Psoas muscle (tissue), 7 donors: ENCODE measurements at regions not wholly inside any gene's neighbourhood (a gene's known extent, or its start where the extent isn't known, plus 50 kb on each side); places are given as distances from the start of the nearest gene placed in this dataset.

Experiments
- ATAC-seq, 4 donors: fragments of 200-7000 bp; cut with Tn5 transposase; one replicate each; pipeline ENCODE4 v1.9.1; 2020; ENCODE audit warnings: moderate library complexity in 3 of 4, mild to moderate bottlenecking in 2 of 4
- DNase-seq, 2 donors: peaks; one replicate each; pipeline ENCODE4 v3.0.0-alpha.2; 2020
- H3K27ac ChIP-seq: fragments of 200-600 bp; one replicate; pipeline ENCODE4 v1.8.0; 2022
- H3K27me3 ChIP-seq, 3 donors: fragments of 200-600 bp in 1 of 3; one replicate each; pipeline versions ENCODE4 v1.6.1 to v1.8.0; 2013 to 2022; ENCODE audit warnings: low read length in 2 of 3, mild to moderate bottlenecking in 2 of 3, moderate library complexity in 1 of 3; ENCODE audit not compliant: insufficient read depth in 3 of 3
- H3K36me3 ChIP-seq, 2 donors: fragments of 200-600 bp in 1 of 2; one replicate each; pipeline versions ENCODE4 v1.6.1 to v1.8.0; 2013 to 2022; ENCODE audit warnings: low read depth in 1 of 2, mild to moderate bottlenecking in 1 of 2, moderate library complexity in 1 of 2; ENCODE audit not compliant: insufficient read depth in 1 of 2
- H3K4me1 ChIP-seq: fragments of 200-600 bp; one replicate; pipeline ENCODE4 v1.8.0; 2022
- H3K4me3 ChIP-seq: fragments of 200-600 bp; one replicate; pipeline ENCODE4 v1.8.0; 2022; ENCODE audit warnings: mild to moderate bottlenecking
- H3K9me3 ChIP-seq: fragments of 200-600 bp; one replicate; pipeline ENCODE4 v1.8.0; 2022
- WGBS, 3 donors: extraction: QIAGEN DNeasy Blood & Tissue Kit; methylation state at CpG; one replicate each; pipeline versions ENCODE4 v1.1.6 to v1.1.7; 2013; 5-methylcytosine and 5-hydroxymethylcytosine counted together
- intact Hi-C, 2 donors: fragments of 100-400 bp; cut with DNase I; formaldehyde crosslinking; loops; one replicate each; pipeline versions ENCODE4 v1.11.0 to v1.14.2; 2022
- TF ChIP-seq, protein P1 (sequence below): fragments of 200-600 bp; IDR thresholded peaks from one replicate; pipeline ENCODE4 v1.8.0; 2022; ENCODE audit warnings: antibody characterized with exemption
- donor health status: healthy with polysubstance abuse.
- donor health status: DM: no; HTN: no; CAD: no; lungs with moderate emphysema.
- donor health status: Bipolar disorder and iron deficiency.
- donor health status: healthy.
- donor health status: DM: yes; HTN: yes; CAD: no.
- donor health status: DM: no; HTN: no; CAD: no.
- donor health status: DM: yes; HTN: yes; CAD: no.

DNA sequence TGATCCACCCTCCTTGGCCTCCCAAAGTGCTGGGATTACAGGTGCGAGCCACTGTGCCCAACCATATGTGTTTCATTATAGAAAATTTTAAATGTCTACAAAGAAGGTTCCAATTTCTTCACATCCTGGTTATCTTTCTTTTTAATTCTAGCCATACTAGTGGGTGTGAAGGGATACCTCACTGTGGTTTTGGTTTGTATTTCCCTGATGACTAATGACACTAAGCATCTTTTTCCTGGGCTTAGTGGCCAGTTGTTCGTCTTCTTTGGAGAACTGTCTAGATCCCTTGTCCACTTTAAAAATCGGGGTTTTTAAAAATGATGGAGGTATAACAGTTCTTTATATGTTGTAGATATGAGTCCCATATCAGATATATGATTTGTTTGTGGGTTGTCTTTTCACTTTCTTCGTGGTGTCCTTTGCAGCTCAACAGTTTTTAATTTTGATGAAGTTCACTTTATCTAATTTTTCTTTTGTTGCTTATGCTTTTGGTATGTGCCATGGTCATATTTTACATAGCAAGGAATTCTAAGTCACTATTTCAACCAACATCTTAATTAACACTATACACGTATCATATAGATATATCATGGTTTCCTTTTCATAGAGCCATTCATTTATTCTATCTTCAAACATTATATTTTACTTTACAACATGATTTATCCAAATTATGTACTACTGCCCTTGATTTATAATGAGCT, 135.0 kb upstream of the RIOK3 start:
- H3K36me3 ChIP-seq: no peaks in the 10 kb centered on the region
- no peaks in the 10 kb centered on the region for H3K4me1 ChIP-seq
- DNase-seq: no peak
- H3K4me3 ChIP-seq: no peak overlapping the region
- H3K27me3 ChIP-seq: no peaks in the 10 kb centered on the region
- no peaks in the 10 kb centered on the region for H3K9me3 ChIP-seq
- H3K27ac ChIP-seq: no peak overlapping the region
- intact Hi-C loops: no loop called here
- TF ChIP-seq, protein P1, sequence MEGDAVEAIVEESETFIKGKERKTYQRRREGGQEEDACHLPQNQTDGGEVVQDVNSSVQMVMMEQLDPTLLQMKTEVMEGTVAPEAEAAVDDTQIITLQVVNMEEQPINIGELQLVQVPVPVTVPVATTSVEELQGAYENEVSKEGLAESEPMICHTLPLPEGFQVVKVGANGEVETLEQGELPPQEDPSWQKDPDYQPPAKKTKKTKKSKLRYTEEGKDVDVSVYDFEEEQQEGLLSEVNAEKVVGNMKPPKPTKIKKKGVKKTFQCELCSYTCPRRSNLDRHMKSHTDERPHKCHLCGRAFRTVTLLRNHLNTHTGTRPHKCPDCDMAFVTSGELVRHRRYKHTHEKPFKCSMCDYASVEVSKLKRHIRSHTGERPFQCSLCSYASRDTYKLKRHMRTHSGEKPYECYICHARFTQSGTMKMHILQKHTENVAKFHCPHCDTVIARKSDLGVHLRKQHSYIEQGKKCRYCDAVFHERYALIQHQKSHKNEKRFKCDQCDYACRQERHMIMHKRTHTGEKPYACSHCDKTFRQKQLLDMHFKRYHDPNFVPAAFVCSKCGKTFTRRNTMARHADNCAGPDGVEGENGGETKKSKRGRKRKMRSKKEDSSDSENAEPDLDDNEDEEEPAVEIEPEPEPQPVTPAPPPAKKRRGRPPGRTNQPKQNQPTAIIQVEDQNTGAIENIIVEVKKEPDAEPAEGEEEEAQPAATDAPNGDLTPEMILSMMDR: no peak
- ATAC-seq: no peak
- WGBS, 3 donors: 87 to 93% (median 89%) methylated on average over 5 of the region's 5 CpGs

DNA sequence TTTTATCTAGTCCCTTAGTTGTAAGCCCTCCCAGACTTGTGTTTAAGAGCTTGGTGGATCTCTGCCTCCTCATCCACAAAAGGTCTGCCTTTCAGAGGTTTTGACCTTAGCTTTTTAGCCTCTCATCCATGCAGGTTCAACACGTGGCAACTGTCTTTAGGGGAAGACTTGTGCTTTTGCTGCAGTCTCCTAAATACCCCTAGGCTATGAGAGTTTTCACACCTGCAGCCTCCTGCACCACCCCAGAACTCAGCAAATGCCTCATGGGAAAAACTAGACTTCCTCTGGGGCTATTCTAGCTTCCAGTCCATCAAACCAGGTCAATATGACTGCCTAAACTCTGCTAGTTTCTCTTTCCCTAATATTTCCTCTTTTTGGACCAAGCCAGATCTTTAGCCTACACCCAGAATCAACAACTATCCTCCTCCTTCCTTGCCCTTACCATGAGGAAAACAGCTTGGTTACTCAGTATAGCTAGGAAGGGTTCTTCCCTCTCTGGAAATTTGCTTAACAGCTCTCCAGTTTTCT, 132.3 kb upstream of the RIOK3 start:
- WGBS, 3 donors: 48 to 68% (median 64%) methylated on average over 1 of the region's 1 CpG
- intact Hi-C loops: no loop called here
- ATAC-seq: no peak

DNA sequence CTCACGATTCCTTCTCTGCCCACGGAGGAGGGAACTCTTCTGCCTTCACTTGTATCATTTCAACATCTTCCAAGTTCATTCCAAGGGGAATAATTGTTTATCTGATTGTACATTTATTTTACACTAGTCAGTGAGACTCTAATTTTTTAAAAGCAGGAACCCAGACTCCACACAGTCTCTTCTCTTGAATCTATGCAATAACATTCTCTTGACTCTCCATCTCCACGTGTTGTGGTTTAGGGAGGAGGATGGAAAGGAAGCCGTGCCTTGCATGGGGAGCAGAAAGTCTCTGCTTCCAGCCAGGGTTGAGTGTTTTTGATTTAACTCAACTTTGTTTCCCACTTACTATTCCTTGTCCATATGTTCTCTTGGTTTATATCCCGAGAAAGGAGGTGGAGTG, 131.1 kb upstream of the RIOK3 start:
- intact Hi-C loops: no loop called here
- no peak for ATAC-seq
- 86 to 92% (median 91%) methylated on average over 5 of the region's 5 CpGs for WGBS, 3 donors

More for the DNA sequence above, 132.3 kb upstream of the RIOK3 start:
- Histone ChIP-seq H3K27ac (no peak overlapping the region), H3K4me1 (no peaks in the 10 kb centered on the region), H3K27me3 (peaks cover 0 to 1% (median 0%) of the 10 kb centered on the region in 3 donors), H3K9me3 (no peaks in the 10 kb centered on the region), H3K36me3 (no peaks in the 10 kb centered on the region), H3K4me3 (no peak overlapping the region)
- DNase-seq: no peak
- TF ChIP-seq, protein P1: no peak

DNA sequence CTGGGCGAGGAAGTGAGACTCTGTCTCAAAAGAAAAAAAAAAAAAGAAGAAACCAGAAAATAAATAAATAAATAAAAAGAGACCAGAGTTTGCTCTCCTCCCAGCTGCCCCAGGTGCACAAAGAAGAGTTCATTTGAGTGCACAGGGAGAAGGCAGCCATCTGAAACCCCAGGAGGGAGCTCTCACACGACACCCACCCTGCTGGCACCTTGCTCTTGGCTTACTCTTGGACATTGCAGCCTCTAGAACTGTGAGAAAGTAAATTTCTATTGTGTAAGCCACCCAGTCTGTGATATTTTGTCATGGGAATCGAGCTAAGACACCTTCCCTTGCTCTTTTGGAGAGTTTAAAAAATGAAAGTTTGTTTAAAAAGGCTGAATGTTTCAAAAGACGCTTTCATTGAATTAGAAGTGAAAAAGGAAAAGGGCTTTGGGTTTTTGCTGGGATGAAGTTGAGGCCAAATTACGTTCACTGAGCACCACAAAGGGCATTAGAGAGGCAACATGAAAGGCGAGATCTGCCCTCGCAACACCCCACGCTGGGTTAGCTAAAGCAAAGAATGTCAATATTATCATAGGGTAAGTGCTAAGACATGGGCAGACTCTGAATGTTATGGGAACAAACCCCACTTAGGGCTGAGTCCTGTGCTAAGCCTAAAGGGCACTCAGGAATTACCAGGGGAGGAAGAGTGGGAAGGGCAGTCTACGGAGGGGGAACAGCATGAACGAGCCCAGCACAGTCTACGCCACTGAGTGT, 128.9 kb upstream of the RIOK3 start:
- Histone ChIP-seq H3K27ac (no peak overlapping the region), H3K9me3 (no peaks in the 10 kb centered on the region), H3K4me1 (no peaks in the 10 kb centered on the region), H3K36me3 (no peaks in the 10 kb centered on the region), H3K27me3 (peaks cover 0 to 1% (median 0%) of the 10 kb centered on the region in 3 donors), H3K4me3 (no peak overlapping the region)
- no peak for DNase-seq
- ATAC-seq: no peak
- TF ChIP-seq, protein P1: no peak
- WGBS, 3 donors: 80 to 88% (median 83%) methylated on average over 11 of the region's 11 CpGs
- intact Hi-C loops: no loop called here

More for the DNA sequence above, 131.1 kb upstream of the RIOK3 start:
- peaks cover 0 to 1% (median 0%) of the 10 kb centered on the region in 3 donors for H3K27me3 ChIP-seq
- H3K36me3 ChIP-seq: no peaks in the 10 kb centered on the region
- no peaks in the 10 kb centered on the region for H3K4me1 ChIP-seq
- no peak for DNase-seq
- TF ChIP-seq, protein P1: no peak
- no peak overlapping the region for H3K4me3 ChIP-seq
- H3K27ac ChIP-seq: no peak overlapping the region
- H3K9me3 ChIP-seq: no peaks in the 10 kb centered on the region
